ENCODE measurements at regions not wholly inside any gene's neighbourhood (a gene's known extent, or its start where the extent isn't known, plus 50 kb on each side); places are given as distances from the start of the nearest gene placed in this dataset.

DNA sequence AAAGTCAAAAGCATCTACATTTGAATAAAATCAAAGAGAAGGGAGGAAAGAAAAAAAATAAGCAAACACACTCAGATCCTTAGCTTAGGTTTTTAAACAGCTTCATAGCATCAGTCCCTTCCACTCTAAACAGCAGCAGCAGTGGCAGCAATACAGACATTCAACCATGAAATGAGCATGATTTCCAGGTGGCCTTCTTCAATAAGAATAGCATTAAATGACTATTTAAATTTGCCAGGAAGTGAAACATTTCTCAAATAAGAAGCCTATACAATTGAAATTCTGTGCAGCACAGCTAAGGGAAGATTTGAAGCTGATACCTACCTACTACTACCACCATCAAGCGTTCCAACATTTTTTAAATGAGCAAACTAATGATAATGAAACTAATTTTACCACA lies 138.1 kb upstream of the REG3G start:
- ATAC-seq (no peak), DNase-seq (ENCODE audit: low spot score) (no peak)
- Mint-ChIP-seq H3K27me3 (no peaks in the 10 kb centered on the region), H3K4me1 (ENCODE audit: low read depth in 2 of 2) (no peaks in the 10 kb centered on the region), H3K4me3 (no peak overlapping the region), H3K27ac (no peak overlapping the region), H3K36me3 (peaks cover 5% of the 10 kb centered on the region), H3K9me3 (peaks cover 20% of the 10 kb centered on the region)

DNA sequence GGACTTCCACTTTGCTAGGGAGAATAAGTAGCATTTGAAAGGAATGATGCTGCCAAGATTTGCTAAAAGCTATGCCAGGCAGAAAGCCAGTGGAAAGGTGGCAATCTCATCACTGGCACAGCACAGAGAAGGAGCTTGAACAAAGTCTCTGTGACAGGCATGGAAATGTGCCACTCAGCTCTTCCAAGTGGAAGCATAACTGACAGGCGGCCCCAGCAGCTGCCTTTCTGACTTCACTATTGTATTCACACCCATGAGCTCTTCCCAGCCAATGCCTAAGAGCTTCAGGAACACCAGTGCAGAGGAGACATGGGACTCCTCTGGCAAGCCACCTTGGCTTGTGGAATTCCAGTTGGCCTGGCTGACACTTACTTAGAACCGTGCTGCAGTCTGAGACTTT lies 134.6 kb upstream of the REG3G start:
- DNase-seq (ENCODE audit: low spot score) (no peak), ATAC-seq (no peak)
- Mint-ChIP-seq H3K36me3 (no peaks in the 10 kb centered on the region), H3K4me1 (ENCODE audit: low read depth in 2 of 2) (no peaks in the 10 kb centered on the region), H3K27ac (no peak overlapping the region), H3K27me3 (no peaks in the 10 kb centered on the region), H3K4me3 (no peak overlapping the region), H3K9me3 (peaks cover 26% of the 10 kb centered on the region)

GRCh38 chr2:78892295-78892694 lies 133.2 kb upstream of the REG3G start:
- no peak overlapping the region for H3K27ac Mint-ChIP-seq
- no peak for DNase-seq (ENCODE audit: low spot score)
- H3K9me3 Mint-ChIP-seq = peaks cover 30% of the 10 kb centered on the region
- no peaks in the 10 kb centered on the region for H3K27me3 Mint-ChIP-seq
- no peaks in the 10 kb centered on the region for H3K36me3 Mint-ChIP-seq
- H3K4me1 Mint-ChIP-seq (ENCODE audit: low read depth in 2 of 2) = no peaks in the 10 kb centered on the region
- no peak overlapping the region for H3K4me3 Mint-ChIP-seq
- ATAC-seq = no peak

- Mint-ChIP-seq H3K4me3 (no peak overlapping the region), H3K36me3 (peaks cover 4% of the 10 kb centered on the region), H3K27ac (no peak overlapping the region), H3K4me1 (ENCODE audit: low read depth in 2 of 2) (no peaks in the 10 kb centered on the region), H3K27me3 (no peaks in the 10 kb centered on the region), H3K9me3 (peaks cover 29% of the 10 kb centered on the region)
- no peak for DNase-seq (ENCODE audit: low spot score)
- ATAC-seq = no peak
Observed at GRCh38 chr2:78895022-78895421, 130.5 kb upstream of the REG3G start.

DNA sequence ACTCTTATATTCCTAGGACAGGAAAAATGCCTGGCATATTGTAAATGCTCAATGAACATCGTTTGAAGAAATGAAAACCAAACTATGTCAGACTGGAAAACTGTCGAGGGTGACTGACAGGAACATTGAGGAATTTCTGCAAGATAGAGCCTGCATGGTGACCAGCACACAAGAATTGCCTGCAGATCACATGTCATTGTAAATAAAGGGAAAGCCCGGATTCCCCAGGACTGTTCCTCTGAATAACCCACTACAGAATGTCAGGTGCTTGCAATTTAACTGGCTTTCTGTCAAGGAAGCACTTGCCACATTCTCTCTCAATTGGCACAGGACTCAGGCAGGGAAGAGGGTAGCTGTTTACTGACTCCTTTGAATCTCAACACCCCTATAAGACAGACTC lies 129.0 kb upstream of the REG3G start:
- H3K27me3 Mint-ChIP-seq = no peaks in the 10 kb centered on the region
- H3K36me3 Mint-ChIP-seq = peaks cover 4% of the 10 kb centered on the region

DNA sequence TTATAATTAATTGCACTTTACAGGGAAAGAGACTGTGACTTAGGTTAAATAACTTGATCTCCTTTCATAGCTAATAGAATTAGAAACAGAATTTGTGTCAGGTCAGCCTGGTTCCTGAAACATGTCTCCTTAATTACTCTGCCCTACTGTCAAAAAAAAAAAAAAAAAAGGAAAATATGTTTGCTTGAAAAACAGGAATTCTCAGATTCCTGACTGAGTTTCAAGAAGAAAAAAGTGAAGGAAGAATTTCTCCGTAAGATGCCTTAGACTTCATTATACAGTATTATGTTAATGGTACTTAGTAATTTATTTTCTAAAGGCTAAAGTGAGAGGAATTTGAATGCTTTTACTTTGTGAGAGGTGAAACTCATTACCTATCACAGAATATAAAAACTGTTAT lies 118.4 kb upstream of the REG3G start:
- Mint-ChIP-seq H3K4me1 (ENCODE audit: low read depth in 2 of 2) (no peaks in the 10 kb centered on the region), H3K4me3 (no peak overlapping the region), H3K9me3 (peaks cover 20% of the 10 kb centered on the region), H3K27ac (no peak overlapping the region), H3K27me3 (no peaks in the 10 kb centered on the region), H3K36me3 (no peaks in the 10 kb centered on the region)
- ATAC-seq (no peak), DNase-seq (ENCODE audit: low spot score) (no peak)

More for the DNA sequence above, 129.0 kb upstream of the REG3G start:
- Mint-ChIP-seq H3K27ac (no peak overlapping the region), H3K9me3 (peaks cover 27% of the 10 kb centered on the region), H3K4me1 (ENCODE audit: low read depth in 2 of 2) (no peaks in the 10 kb centered on the region), H3K4me3 (no peak overlapping the region)
- no peak for DNase-seq (ENCODE audit: low spot score)
- no peak for ATAC-seq

DNA sequence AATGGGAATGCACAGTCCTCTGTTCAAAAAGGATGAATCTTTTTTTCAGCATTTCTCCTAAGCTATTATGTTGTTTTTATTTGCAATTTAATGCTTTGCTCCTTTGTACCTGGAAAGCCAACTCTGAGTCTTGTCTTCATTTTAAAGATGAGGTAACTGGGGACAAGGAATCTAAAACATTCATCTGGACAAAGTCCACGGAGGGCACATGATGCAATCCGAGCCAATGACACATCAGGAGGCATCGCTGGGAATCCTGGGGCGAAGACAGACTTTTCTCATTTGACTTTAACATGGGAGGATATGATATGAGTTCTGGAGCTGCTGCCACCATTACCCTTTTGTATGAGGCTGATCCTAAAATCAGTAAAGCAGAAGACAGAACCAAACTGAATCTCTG lies 116.5 kb upstream of the REG3G start:
- DNase-seq (ENCODE audit: low spot score) (no peak), ATAC-seq (no peak)
- H3K27me3 Mint-ChIP-seq = no peaks in the 10 kb centered on the region
- no peak overlapping the region for H3K27ac Mint-ChIP-seq
- no peak overlapping the region for H3K4me3 Mint-ChIP-seq
- H3K9me3 Mint-ChIP-seq = peaks cover 22% of the 10 kb centered on the region
- no peaks in the 10 kb centered on the region for H3K36me3 Mint-ChIP-seq
- H3K4me1 Mint-ChIP-seq (ENCODE audit: low read depth in 2 of 2) = no peaks in the 10 kb centered on the region

DNA sequence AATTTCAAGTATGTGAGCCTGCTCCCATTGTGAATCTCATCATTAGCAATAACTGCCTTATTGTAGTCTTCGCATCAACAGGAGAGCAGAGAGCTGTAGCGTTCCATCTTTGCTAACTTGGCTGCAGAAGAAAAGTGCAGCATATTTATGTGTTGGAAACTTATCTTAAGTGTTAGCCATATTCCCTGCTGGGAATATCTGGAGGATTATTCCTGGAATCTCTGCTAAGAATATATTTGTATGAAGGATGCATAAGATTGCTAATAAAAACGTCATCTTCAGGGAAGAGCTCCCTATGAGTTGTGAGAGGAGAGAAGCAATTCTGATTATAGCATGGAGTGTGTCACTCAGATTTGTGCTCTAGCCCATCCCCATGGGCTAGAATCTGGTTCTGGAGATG lies 115.1 kb upstream of the REG3G start:
- no peak for ATAC-seq
- Mint-ChIP-seq H3K4me1 (ENCODE audit: low read depth in 2 of 2) (no peaks in the 10 kb centered on the region), H3K4me3 (no peak overlapping the region), H3K27ac (no peak overlapping the region), H3K9me3 (peaks cover 23% of the 10 kb centered on the region), H3K36me3 (no peaks in the 10 kb centered on the region), H3K27me3 (no peaks in the 10 kb centered on the region)
- no peak for DNase-seq (ENCODE audit: low spot score)

- H3K36me3 Mint-ChIP-seq = no peaks in the 10 kb centered on the region
- no peak overlapping the region for H3K4me3 Mint-ChIP-seq
- ATAC-seq = no peak
Observed at GRCh38 chr2:78913257-78913656, 112.2 kb upstream of the REG3G start.

GRCh38 chr2:78925258-78925657 lies 100.2 kb upstream of the REG3G start:
- Mint-ChIP-seq H3K27ac (no peak overlapping the region), H3K36me3 (peaks cover 5% of the 10 kb centered on the region), H3K27me3 (no peaks in the 10 kb centered on the region), H3K9me3 (peaks cover 20% of the 10 kb centered on the region), H3K4me3 (no peak overlapping the region), H3K4me1 (ENCODE audit: low read depth in 2 of 2) (no peaks in the 10 kb centered on the region)
- DNase-seq (ENCODE audit: low spot score) (no peak), ATAC-seq (no peak)

More at GRCh38 chr2:78913257-78913656, 112.2 kb upstream of the REG3G start:
- Mint-ChIP-seq H3K4me1 (ENCODE audit: low read depth in 2 of 2) (no peaks in the 10 kb centered on the region), H3K9me3 (peaks cover 20% of the 10 kb centered on the region), H3K27ac (no peak overlapping the region), H3K27me3 (no peaks in the 10 kb centered on the region)
- no peak for DNase-seq (ENCODE audit: low spot score)

- H3K4me3 Mint-ChIP-seq = no peak overlapping the region
- peaks cover 9% of the 10 kb centered on the region for H3K36me3 Mint-ChIP-seq
- no peak for ATAC-seq
- no peaks in the 10 kb centered on the region for H3K27me3 Mint-ChIP-seq
- H3K4me1 Mint-ChIP-seq (ENCODE audit: low read depth in 2 of 2) = no peaks in the 10 kb centered on the region
- H3K9me3 Mint-ChIP-seq = peaks cover 20% of the 10 kb centered on the region
- no peak for DNase-seq (ENCODE audit: low spot score)
- H3K27ac Mint-ChIP-seq = no peak overlapping the region
Observed at GRCh38 chr2:78928502-78928901, 97.0 kb upstream of the REG3G start.

DNA sequence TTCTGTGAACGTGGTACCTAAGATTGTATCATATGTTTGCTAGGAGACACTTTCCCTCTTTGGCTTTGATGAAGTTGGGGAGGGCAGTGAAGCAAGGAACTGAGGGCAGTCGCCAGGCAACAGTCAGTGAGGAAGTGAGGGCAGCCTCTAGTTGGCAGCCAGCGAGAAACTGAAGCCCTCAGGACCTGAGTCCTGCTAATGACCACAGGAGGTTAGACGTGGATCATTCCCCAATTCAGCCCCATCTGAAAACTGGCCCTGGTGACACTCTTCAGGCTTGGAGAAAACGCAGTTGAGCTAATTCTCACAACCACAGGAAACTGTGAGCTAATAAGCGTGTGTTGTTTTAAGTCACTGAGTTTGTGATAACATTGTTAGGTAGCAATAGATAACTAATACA lies 84.5 kb upstream of the REG3G start:
- ATAC-seq (no peak), DNase-seq (ENCODE audit: low spot score) (no peak)
- Mint-ChIP-seq H3K4me1 (ENCODE audit: low read depth in 2 of 2) (no peaks in the 10 kb centered on the region), H3K9me3 (no peaks in the 10 kb centered on the region), H3K27ac (no peak overlapping the region), H3K4me3 (no peak overlapping the region), H3K36me3 (no peaks in the 10 kb centered on the region), H3K27me3 (no peaks in the 10 kb centered on the region)

GRCh38 chr2:78941751-78942150 lies 83.8 kb upstream of the REG3G start:
- H3K27ac Mint-ChIP-seq = no peak overlapping the region
- H3K4me1 Mint-ChIP-seq (ENCODE audit: low read depth in 2 of 2) = no peaks in the 10 kb centered on the region
- no peaks in the 10 kb centered on the region for H3K9me3 Mint-ChIP-seq
- DNase-seq (ENCODE audit: low spot score) = no peak
- no peak overlapping the region for H3K4me3 Mint-ChIP-seq
- no peaks in the 10 kb centered on the region for H3K27me3 Mint-ChIP-seq
- ATAC-seq = no peak
- no peaks in the 10 kb centered on the region for H3K36me3 Mint-ChIP-seq

DNA sequence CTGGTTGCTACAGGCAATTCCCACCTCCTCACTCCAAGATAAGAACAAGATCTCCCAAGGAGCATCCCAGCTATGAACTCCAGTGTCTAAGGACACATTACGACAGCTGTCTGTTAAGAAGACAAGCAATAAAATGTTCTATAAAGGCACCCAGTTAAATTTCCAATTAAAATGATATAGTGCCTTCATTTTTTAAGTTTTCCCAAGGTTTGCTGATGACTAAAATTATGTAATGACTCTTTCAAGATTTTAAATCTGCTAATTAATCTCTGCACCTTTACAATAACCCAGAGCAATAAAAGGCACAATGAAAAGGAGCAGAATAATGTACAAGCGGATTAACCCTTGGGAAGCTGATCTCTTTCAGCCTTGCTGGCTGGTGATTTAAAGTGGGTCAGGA lies 61.6 kb upstream of the REG3G start:
- Mint-ChIP-seq H3K27ac (no peak overlapping the region), H3K4me3 (no peak overlapping the region), H3K9me3 (peaks cover 7% of the 10 kb centered on the region), H3K36me3 (peaks cover 8% of the 10 kb centered on the region), H3K27me3 (no peaks in the 10 kb centered on the region), H3K4me1 (ENCODE audit: low read depth in 2 of 2) (no peaks in the 10 kb centered on the region)
- DNase-seq (ENCODE audit: low spot score) (no peak), ATAC-seq (no peak)

GRCh38 chr2:78967294-78967693 lies 58.2 kb upstream of the REG3G start:
- Mint-ChIP-seq H3K9me3 (peaks cover 7% of the 10 kb centered on the region), H3K27me3 (no peaks in the 10 kb centered on the region), H3K4me3 (no peak overlapping the region), H3K27ac (no peak overlapping the region), H3K4me1 (ENCODE audit: low read depth in 2 of 2) (no peaks in the 10 kb centered on the region), H3K36me3 (peaks cover 8% of the 10 kb centered on the region)
- DNase-seq (ENCODE audit: low spot score) = no peak
- ATAC-seq = no peak
